Left ventricle myocardium inferior (tissue), 1 donor: ENCODE measurements at regions not wholly inside any gene's neighbourhood (a gene's known extent, or its start where the extent isn't known, plus 50 kb on each side); places are given as distances from the start of the nearest gene placed in this dataset.

Source experiments
- DNase-seq: peaks from one replicate; pipeline ENCODE4 v3.0.0-alpha.2; 2020
- H3K27ac ChIP-seq: fragments of 200-600 bp; replicated peaks from 2 replicates; pipeline ENCODE4 v1.8.0; 2021
- H3K27me3 ChIP-seq: fragments of 200-600 bp; 2 replicates; pipeline ENCODE4 v1.8.0; 2021; ENCODE audit warnings: low read depth
- H3K36me3 ChIP-seq: fragments of 200-600 bp; 2 replicates; pipeline ENCODE4 v1.8.0; 2021
- H3K4me1 ChIP-seq: fragments of 200-600 bp; 2 replicates; pipeline ENCODE4 v1.8.0; 2021
- H3K4me3 ChIP-seq: fragments of 200-600 bp; 2 replicates; pipeline ENCODE4 v1.8.0; 2021; ENCODE audit warnings: mild to moderate bottlenecking, moderate library complexity
- H3K9me3 ChIP-seq: fragments of 200-600 bp; replicated peaks from 2 replicates; pipeline ENCODE4 v1.8.0; 2021
- intact Hi-C: fragments of 100-400 bp; cut with micrococcal nuclease; formaldehyde crosslinking; loops from one replicate; pipeline ENCODE4 v1.11.0; 2022
- TF ChIP-seq, protein P1 (sequence below): fragments of 200-600 bp; IDR thresholded peaks from 2 replicates; pipeline ENCODE4 v1.8.0; 2021; ENCODE audit warnings: antibody characterized with exemption, mild to moderate bottlenecking, borderline replicate concordance
- donor health status: DM: no; HTN: yes; CAD: no; lungs with severe emphysema.

- H3K4me1 ChIP-seq, result no peaks in the 10 kb centered on the region
- intact Hi-C loops, result no loop called here
- peaks cover 24% of the 10 kb centered on the region for H3K9me3 ChIP-seq
- no peaks in the 10 kb centered on the region for H3K27me3 ChIP-seq
- TF ChIP-seq, protein P1, sequence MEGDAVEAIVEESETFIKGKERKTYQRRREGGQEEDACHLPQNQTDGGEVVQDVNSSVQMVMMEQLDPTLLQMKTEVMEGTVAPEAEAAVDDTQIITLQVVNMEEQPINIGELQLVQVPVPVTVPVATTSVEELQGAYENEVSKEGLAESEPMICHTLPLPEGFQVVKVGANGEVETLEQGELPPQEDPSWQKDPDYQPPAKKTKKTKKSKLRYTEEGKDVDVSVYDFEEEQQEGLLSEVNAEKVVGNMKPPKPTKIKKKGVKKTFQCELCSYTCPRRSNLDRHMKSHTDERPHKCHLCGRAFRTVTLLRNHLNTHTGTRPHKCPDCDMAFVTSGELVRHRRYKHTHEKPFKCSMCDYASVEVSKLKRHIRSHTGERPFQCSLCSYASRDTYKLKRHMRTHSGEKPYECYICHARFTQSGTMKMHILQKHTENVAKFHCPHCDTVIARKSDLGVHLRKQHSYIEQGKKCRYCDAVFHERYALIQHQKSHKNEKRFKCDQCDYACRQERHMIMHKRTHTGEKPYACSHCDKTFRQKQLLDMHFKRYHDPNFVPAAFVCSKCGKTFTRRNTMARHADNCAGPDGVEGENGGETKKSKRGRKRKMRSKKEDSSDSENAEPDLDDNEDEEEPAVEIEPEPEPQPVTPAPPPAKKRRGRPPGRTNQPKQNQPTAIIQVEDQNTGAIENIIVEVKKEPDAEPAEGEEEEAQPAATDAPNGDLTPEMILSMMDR, result no peak
- DNase-seq, result no peak
- no peak overlapping the region for H3K27ac ChIP-seq
- no peaks in the 10 kb centered on the region for H3K36me3 ChIP-seq
- no peak overlapping the region for H3K4me3 ChIP-seq
These were observed 957.6 kb upstream of the ZNF722 start for GRCh38 chr7:63040966-63041610.

GRCh38 chr7:63041786-63042185 is 956.9 kb upstream of the ZNF722 start:
- TF ChIP-seq, protein P1, result no peak
- no peaks in the 10 kb centered on the region for H3K36me3 ChIP-seq
- H3K27ac ChIP-seq, result no peak overlapping the region
- no peaks in the 10 kb centered on the region for H3K4me1 ChIP-seq
- DNase-seq, result no peak
- no peak overlapping the region for H3K4me3 ChIP-seq
- intact Hi-C loops, result no loop called here
- no peaks in the 10 kb centered on the region for H3K27me3 ChIP-seq
- H3K9me3 ChIP-seq, result peaks cover 20% of the 10 kb centered on the region

DNA sequence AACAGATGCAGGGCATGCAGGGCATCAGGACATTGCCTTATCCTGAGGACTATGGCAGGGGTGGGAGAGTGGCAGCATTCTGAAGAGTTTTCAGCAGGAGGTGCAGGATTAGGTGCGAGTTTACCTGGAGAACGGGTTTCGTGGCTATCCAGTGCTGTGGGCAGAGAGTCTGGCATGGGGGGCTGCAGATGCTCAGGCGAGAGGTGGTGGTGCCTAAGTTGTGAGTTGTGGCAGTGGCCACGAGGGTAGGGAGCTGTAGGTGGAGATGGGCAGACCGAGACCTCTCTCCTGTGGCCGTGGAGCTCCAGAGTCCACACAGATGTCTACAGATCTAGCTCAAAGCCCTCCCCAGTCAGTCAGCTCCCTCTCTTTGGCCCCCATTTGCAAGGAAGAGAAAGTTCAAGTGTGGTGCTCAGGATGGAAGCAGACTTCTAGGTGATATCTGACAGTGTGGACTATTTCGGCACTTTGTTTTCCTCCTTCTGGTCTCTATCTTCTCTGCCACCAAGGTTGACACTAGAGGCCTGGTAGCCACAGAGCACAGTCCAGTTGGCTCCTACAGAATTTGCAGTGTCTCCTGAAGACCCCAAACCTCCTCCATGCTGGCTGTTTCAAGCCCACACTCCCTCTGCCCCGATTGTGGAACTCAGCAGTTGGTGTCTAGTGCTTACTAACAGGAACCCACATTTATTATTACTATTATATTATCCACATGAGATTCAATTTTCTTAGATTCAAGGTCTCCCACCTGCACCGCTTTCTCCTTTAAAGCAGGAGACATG is 955.7 kb upstream of the ZNF722 start:
- H3K27ac ChIP-seq, result no peak overlapping the region
- no peak for DNase-seq
- H3K27me3 ChIP-seq, result no peaks in the 10 kb centered on the region
- intact Hi-C loops, result no loop called here
- H3K36me3 ChIP-seq, result no peaks in the 10 kb centered on the region
- no peaks in the 10 kb centered on the region for H3K4me1 ChIP-seq
- H3K9me3 ChIP-seq, result peaks cover 16% of the 10 kb centered on the region
- H3K4me3 ChIP-seq, result no peak overlapping the region
- TF ChIP-seq, protein P1, result no peak

GRCh38 chr7:63043657-63044543 is 954.7 kb upstream of the ZNF722 start:
- Histone ChIP-seq H3K4me3 (no peak overlapping the region), H3K27me3 (no peaks in the 10 kb centered on the region), H3K36me3 (no peaks in the 10 kb centered on the region), H3K9me3 (peaks cover 16% of the 10 kb centered on the region), H3K27ac (no peak overlapping the region), H3K4me1 (no peaks in the 10 kb centered on the region)
- TF ChIP-seq, protein P1, result no peak
- intact Hi-C loops, result no loop called here
- DNase-seq, result no peak

DNA sequence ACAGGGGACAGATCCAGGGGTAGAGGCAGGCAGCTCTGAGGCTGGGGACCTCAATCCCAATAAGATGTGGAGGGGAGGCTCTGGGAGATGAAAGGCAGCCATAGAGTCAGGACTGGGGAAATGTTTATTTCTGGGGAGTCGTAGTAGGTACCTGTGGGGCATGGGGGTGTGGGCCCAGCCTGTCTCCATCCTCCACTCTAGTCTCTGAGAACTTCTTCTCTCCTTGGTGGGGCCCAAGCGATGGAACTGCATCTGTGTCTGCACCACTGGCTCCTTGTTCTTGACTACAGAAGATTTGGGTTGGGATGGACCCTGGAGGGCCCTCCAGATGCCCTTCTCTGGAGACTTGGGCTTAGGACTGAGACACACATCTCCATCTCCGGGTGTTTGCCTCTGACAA is 953.9 kb upstream of the ZNF722 start:
- Histone ChIP-seq H3K9me3 (peaks cover 16% of the 10 kb centered on the region), H3K4me1 (no peaks in the 10 kb centered on the region), H3K4me3 (no peak overlapping the region), H3K27ac (no peak overlapping the region), H3K27me3 (no peaks in the 10 kb centered on the region), H3K36me3 (no peaks in the 10 kb centered on the region)
- TF ChIP-seq, protein P1, result no peak
- intact Hi-C loops, result no loop called here
- no peak for DNase-seq
